Erythroblast (primary cell): ENCODE measurements at regions not wholly inside any gene's neighbourhood (a gene's known extent, or its start where the extent isn't known, plus 50 kb on each side); places are given as distances from the start of the nearest gene placed in this dataset.
"Not testable (repeated sequence)": the region's sequence is repeated elsewhere in the genome, so short reads cannot be mapped to it uniquely, and the experiment has no call there.

Experiments used
- GATA1 ChIP-seq: IDR thresholded peaks from 2 replicates; pipeline ENCODE4 v1.6.1; 2011; ENCODE audit warnings: low read depth, mild to moderate bottlenecking, control low read depth, low read length, moderate library complexity
- POLR2A ChIP-seq: IDR thresholded peaks from 2 replicates; pipeline ENCODE4 v1.6.1; 2011; ENCODE audit warnings: mild to moderate bottlenecking, low read length

- not testable (repeated sequence) for TF ChIP-seq POLR2A, GATA1
Measured at GRCh38 chr3:72028307-72028706, 243.4 kb upstream of the PROK2 start.
